Esophagus squamous epithelium (tissue), 5 donors: ENCODE measurements at regions not wholly inside any gene's neighbourhood (a gene's known extent, or its start where the extent isn't known, plus 50 kb on each side); places are given as distances from the start of the nearest gene placed in this dataset.

ENCODE experiments used
- DNase-seq: peaks from one replicate; lab custom pipeline; 2025; lab: John Stamatoyannopoulos, UW
- H3K27ac ChIP-seq, 4 donors: fragments of 200-600 bp; sonication (generic); one replicate each; pipeline ENCODE4 v1.5.1; 2016 to 2019; ENCODE audit warnings: mild to moderate bottlenecking in 1 of 4
- H3K27me3 ChIP-seq, 4 donors: fragments of 200-600 bp; sonication (generic); 1 replicate in 3 of 4; 2 replicates in 1 of 4; pipeline versions ENCODE4 v1.5.1 to v1.6.0; 2017 to 2021; ENCODE audit warnings: antibody characterized with exemption in 1 of 4
- H3K36me3 ChIP-seq, 3 donors: fragments of 200-600 bp; sonication (generic); one replicate each; pipeline ENCODE4 v1.5.1; 2016 to 2019
- H3K4me1 ChIP-seq, 3 donors: fragments of 200-600 bp; sonication (generic); one replicate each; pipeline ENCODE4 v1.5.1; 2017 to 2019
- H3K4me3 ChIP-seq, 4 donors: fragments of 200-600 bp; sonication (generic); 1 replicate in 3 of 4; 2 replicates in 1 of 4; pipeline ENCODE4 v1.5.1; 2016 to 2019; ENCODE audit warnings: mild to moderate bottlenecking in 2 of 4, moderate library complexity in 1 of 4
- H3K9me3 ChIP-seq, 3 donors: fragments of 200-600 bp; sonication (generic); one replicate each; pipeline ENCODE4 v1.5.1; 2016 to 2019
- POLR2A ChIP-seq, 4 donors: fragments of 450-650 bp; IDR thresholded peaks; one replicate each; pipeline ENCODE4 v1.6.1; 2017; ENCODE audit warnings: antibody characterized with exemption in 4 of 4, mild to moderate bottlenecking in 4 of 4, moderate library complexity in 3 of 4
- WGBS, 2 donors: methylation state at CpG; one replicate each; pipeline ENCODE4 v1.1.5; 2018; 5-methylcytosine and 5-hydroxymethylcytosine counted together
- intact Hi-C: fragments of 100-400 bp; cut with DNase I; formaldehyde crosslinking; loops from one replicate; pipeline ENCODE4 v1.15.0; 2022
- TF ChIP-seq, protein P1 (sequence below), 6 experiments: fragments of 450-650 bp in 4 of 6; fragments of 200-600 bp in 2 of 6; sonication (generic) in 2 of 6; IDR thresholded peaks; one replicate each; pipeline ENCODE4 v1.5.1; 2016 to 2019; ENCODE audit warnings: antibody characterized with exemption in 6 of 6, mild to moderate bottlenecking in 4 of 6, moderate library complexity in 4 of 6
- donor health status: DM: yes; HTN: yes; CAD: no.

DNA sequence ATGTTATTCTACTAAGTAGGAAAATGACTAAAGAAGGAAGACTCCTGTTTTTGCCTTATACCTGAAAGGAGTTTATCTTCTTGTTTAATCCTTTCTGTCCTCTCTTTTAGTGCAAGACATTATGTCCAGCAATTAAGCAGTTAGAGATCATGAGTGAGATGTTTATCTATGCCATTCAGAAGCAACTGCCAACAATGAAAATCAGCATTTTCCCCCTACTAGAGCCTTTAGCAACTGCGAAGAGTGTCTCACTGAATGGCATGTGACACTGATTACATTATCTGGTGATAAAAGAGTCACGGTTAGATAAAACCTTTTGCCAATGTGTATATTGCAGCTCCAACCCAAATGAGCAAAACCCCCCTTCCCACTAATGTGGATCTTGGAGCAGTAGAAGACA lies 357.7 kb upstream of the SYT4 start:
- WGBS, 2 donors, result 40 to 61% methylated on average over 2 of the region's 2 CpGs
- no peaks in the 10 kb centered on the region for H3K4me1 ChIP-seq
- H3K27me3 ChIP-seq, result no peaks in the 10 kb centered on the region
- H3K36me3 ChIP-seq, result no peaks in the 10 kb centered on the region
- TF ChIP-seq, protein P1, sequence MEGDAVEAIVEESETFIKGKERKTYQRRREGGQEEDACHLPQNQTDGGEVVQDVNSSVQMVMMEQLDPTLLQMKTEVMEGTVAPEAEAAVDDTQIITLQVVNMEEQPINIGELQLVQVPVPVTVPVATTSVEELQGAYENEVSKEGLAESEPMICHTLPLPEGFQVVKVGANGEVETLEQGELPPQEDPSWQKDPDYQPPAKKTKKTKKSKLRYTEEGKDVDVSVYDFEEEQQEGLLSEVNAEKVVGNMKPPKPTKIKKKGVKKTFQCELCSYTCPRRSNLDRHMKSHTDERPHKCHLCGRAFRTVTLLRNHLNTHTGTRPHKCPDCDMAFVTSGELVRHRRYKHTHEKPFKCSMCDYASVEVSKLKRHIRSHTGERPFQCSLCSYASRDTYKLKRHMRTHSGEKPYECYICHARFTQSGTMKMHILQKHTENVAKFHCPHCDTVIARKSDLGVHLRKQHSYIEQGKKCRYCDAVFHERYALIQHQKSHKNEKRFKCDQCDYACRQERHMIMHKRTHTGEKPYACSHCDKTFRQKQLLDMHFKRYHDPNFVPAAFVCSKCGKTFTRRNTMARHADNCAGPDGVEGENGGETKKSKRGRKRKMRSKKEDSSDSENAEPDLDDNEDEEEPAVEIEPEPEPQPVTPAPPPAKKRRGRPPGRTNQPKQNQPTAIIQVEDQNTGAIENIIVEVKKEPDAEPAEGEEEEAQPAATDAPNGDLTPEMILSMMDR (IDR thresholded peaks at IDR 0.05), result no peak
- intact Hi-C loops, result no loop called here
- DNase-seq, result no peak
- no peak overlapping the region for H3K27ac ChIP-seq
- no peaks in the 10 kb centered on the region for H3K9me3 ChIP-seq
- H3K4me3 ChIP-seq, result no peak overlapping the region

DNA sequence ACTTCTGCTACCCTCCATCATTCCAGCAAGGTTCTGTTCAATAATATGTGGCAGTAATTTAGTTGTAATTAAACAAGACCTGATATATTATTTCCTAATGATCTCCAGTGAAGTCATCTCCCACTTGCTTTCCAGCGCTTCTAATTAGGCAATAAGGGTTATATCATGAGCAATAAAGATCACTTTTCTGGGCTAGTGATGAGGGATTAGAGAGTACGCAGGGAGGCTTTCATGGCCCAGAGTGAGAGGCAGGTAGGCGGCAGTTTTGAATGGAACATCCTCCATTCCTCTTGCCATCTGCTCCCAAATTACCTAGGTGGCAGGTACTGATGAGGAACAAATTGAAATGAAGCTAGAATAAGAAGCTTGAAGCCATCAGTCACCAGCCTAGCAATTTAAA lies 358.1 kb upstream of the SYT4 start:
- Histone ChIP-seq H3K4me1 (no peaks in the 10 kb centered on the region), H3K4me3 (no peak overlapping the region), H3K36me3 (no peaks in the 10 kb centered on the region), H3K27ac (no peak overlapping the region), H3K9me3 (no peaks in the 10 kb centered on the region), H3K27me3 (no peaks in the 10 kb centered on the region)
- intact Hi-C loops, result no loop called here
- no peak for DNase-seq
- TF ChIP-seq, protein P1 (IDR thresholded peaks at IDR 0.05), result no peak
- no peak for TF ChIP-seq POLR2A (IDR thresholded peaks at IDR 0.05)
- 92 to 100% methylated on average over 2 to 3 of the region's 3 CpGs for WGBS, 2 donors

DNA sequence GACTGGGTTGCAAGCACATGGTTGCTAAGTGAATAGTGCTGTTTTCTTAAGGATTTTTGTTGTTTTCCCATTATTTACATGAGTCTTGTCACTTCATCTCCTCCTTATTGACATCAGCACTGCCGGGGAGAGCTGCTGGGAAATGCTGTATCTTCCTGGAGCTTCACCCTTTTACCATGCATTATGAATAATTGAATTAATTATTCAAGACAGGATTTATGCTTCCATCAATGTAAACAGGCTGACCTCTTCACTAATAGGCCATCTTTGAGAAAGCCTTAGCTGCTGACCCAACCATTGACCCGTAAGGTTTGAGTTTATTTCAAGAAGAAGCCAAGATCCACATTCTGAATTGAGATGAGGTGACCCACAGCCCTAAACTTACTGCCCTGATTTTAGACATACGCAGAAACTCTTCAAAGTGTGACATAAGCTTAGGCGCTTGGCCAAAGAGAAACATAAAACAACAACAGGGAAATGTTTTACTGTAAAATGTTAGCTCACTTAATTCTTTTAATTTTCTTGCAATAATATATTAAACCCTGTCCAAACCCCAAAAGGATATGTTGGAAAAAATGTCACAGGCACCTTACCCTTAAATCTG lies 365.5 kb upstream of the SYT4 start:
- H3K27me3 ChIP-seq, result no peaks in the 10 kb centered on the region
- no peak overlapping the region for H3K4me3 ChIP-seq
- H3K4me1 ChIP-seq, result no peaks in the 10 kb centered on the region
- H3K9me3 ChIP-seq, result no peaks in the 10 kb centered on the region
- intact Hi-C loops, result no loop called here
- no peak overlapping the region for H3K27ac ChIP-seq
- DNase-seq, result no peak
- H3K36me3 ChIP-seq, result no peaks in the 10 kb centered on the region
- 62 to 70% methylated on average over 4 of the region's 4 CpGs for WGBS, 2 donors
- TF ChIP-seq POLR2A (IDR thresholded peaks at IDR 0.05), result no peak
- TF ChIP-seq, protein P1 (IDR thresholded peaks at IDR 0.05), result no peak

DNA sequence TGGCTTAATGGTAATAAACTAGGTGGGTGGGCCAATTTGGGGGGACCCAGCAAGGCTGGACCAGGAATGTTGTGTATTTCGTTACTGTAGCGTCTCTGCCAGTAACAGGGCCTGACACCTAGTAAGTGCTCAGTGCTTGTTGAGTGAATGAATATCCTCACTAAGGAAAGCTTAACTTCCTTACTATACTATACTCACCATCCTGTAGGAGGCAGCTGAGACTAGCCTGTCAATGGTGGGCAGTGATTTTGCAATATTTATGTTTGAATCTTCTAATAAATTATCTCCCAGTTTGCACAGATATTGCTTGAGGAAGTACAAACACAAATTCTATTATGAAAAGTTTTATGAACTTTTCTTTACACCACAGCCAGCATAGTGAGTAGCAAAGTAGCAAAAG lies 370.7 kb upstream of the SYT4 start:
- no peak for DNase-seq
- Histone ChIP-seq H3K27me3 (no peaks in the 10 kb centered on the region), H3K4me3 (no peak overlapping the region), H3K4me1 (no peaks in the 10 kb centered on the region), H3K36me3 (no peaks in the 10 kb centered on the region), H3K27ac (no peak overlapping the region), H3K9me3 (no peaks in the 10 kb centered on the region)
- 86 to 93% methylated on average over 2 of the region's 2 CpGs for WGBS, 2 donors
- intact Hi-C loops, result no loop called here
- no peak for TF ChIP-seq POLR2A (IDR thresholded peaks at IDR 0.05)
- TF ChIP-seq, protein P1 (IDR thresholded peaks at IDR 0.05), result no peak

DNA sequence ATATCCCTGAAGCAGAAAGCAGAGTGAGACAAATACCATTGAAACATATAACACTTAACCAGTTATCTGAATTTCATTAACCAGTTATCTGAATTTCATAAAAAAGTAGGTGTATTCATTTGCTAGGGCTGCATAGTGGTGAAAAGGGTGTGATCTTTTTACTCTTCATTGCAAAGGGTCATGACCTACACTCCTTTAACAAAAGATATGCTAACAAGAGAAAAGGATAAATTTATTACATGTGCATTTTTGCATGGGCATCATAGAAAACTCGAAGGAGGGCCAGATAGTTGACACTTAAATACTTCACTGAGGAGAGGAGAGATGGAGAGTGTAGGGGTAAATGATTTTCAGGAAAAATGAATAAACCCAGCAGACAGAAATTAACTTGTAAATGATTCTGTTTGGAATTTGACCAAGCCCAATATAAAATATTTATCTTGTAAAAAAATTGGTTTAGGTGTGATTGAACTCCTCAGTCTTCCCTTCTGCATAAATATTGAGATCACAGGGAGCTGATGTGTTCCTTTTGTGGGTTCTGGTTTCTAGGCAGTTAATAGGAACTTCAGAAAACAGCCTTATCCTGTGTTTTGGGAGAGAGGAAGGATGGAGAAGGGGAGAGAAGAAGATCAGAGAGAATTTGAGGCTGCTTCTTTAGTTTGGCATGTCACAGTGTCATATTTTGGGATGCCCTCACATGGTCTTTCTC lies 372.5 kb upstream of the SYT4 start:
- TF ChIP-seq POLR2A (IDR thresholded peaks at IDR 0.05), result no peak
- TF ChIP-seq, protein P1 (IDR thresholded peaks at IDR 0.05), result no peak
- H3K27me3 ChIP-seq, result no peaks in the 10 kb centered on the region
- H3K27ac ChIP-seq, result no peak overlapping the region
- H3K4me1 ChIP-seq, result no peaks in the 10 kb centered on the region
- H3K4me3 ChIP-seq, result no peak overlapping the region
- H3K36me3 ChIP-seq, result no peaks in the 10 kb centered on the region
- no peak for DNase-seq
- intact Hi-C loops, result no loop called here
- no peaks in the 10 kb centered on the region for H3K9me3 ChIP-seq
- WGBS, 2 donors, result 21 to 41% methylated on average over 1 of the region's 1 CpG
